ENCODE measurements at regions not wholly inside any gene's neighbourhood (a gene's known extent, or its start where the extent isn't known, plus 50 kb on each side); places are given as distances from the start of the nearest gene placed in this dataset.

- Histone ChIP-seq H3K9me3 (ENCODE audit: low read depth, low read length) (no peaks in the 10 kb centered on the region), H3K9ac (ENCODE audit: insufficient read length) (peak overlapping the region; percentile 25), H3K27ac (no peak overlapping the region; the same call in 1 of the 2 replicates), H3K36me3 (ENCODE audit: insufficient read depth, low read length) (no peaks in the 10 kb centered on the region), H3K4me3 (peak overlapping the region; percentile 50; the same call in 1 of the 2 replicates)
- peak; percentile 73 for DNase-seq (ENCODE audit: low read depth, low spot score)
- no peak for TF ChIP-seq POLR2AphosphoS5 (IDR thresholded peaks at IDR 0.05; ENCODE audit: borderline replicate concordance, low read depth, low read length)
- TF ChIP-seq EZH2 (IDR thresholded peaks at IDR 0.05), result no peak
- TF ChIP-seq FOXP2 (optimal IDR thresholded peaks at IDR 0.05; ENCODE audit: control extremely low read depth, extremely low read length, insufficient read depth), result peak; percentile 77
These were observed 77.0 kb upstream of the PLSCR5 start for GRCh38 chr3:146682171-146682570.

- TF ChIP-seq FOXP2 (optimal IDR thresholded peaks at IDR 0.05; ENCODE audit: control extremely low read depth, extremely low read length, insufficient read depth) (no peak), EZH2 (IDR thresholded peaks at IDR 0.05) (no peak), POLR2AphosphoS5 (IDR thresholded peaks at IDR 0.05; ENCODE audit: borderline replicate concordance, low read depth, low read length) (no peak)
- no peaks in the 10 kb centered on the region for H3K36me3 ChIP-seq (ENCODE audit: insufficient read depth, low read length)
- H3K4me3 ChIP-seq, result no peak overlapping the region
- DNase-seq (ENCODE audit: low read depth, low spot score), result no peak
- H3K9ac ChIP-seq (ENCODE audit: insufficient read length), result no peak overlapping the region
- H3K27ac ChIP-seq, result no peak overlapping the region
- no peaks in the 10 kb centered on the region for H3K9me3 ChIP-seq (ENCODE audit: low read depth, low read length)
These were observed 75.5 kb upstream of the PLSCR5 start for GRCh38 chr3:146680617-146681016.

GRCh38 chr3:146679995-146680394, 74.8 kb upstream of the PLSCR5 start:
- Histone ChIP-seq H3K9me3 (ENCODE audit: low read depth, low read length) (no peaks in the 10 kb centered on the region), H3K9ac (ENCODE audit: insufficient read length) (no peak overlapping the region), H3K27ac (no peak overlapping the region), H3K36me3 (ENCODE audit: insufficient read depth, low read length) (no peaks in the 10 kb centered on the region), H3K4me3 (no peak overlapping the region)
- TF ChIP-seq FOXP2 (optimal IDR thresholded peaks at IDR 0.05; ENCODE audit: control extremely low read depth, extremely low read length, insufficient read depth), result no peak
- TF ChIP-seq EZH2 (IDR thresholded peaks at IDR 0.05), result no peak
- TF ChIP-seq POLR2AphosphoS5 (IDR thresholded peaks at IDR 0.05; ENCODE audit: borderline replicate concordance, low read depth, low read length), result no peak
- DNase-seq (ENCODE audit: low read depth, low spot score), result no peak

GRCh38 chr3:146679191-146679590, 74.0 kb upstream of the PLSCR5 start:
- no peaks in the 10 kb centered on the region for H3K9me3 ChIP-seq (ENCODE audit: low read depth, low read length)
- H3K27ac ChIP-seq, result no peak overlapping the region
- no peak for DNase-seq (ENCODE audit: low read depth, low spot score)
- no peak for TF ChIP-seq EZH2 (IDR thresholded peaks at IDR 0.05)
- TF ChIP-seq FOXP2 (optimal IDR thresholded peaks at IDR 0.05; ENCODE audit: control extremely low read depth, extremely low read length, insufficient read depth), result no peak
- TF ChIP-seq POLR2AphosphoS5 (IDR thresholded peaks at IDR 0.05; ENCODE audit: borderline replicate concordance, low read depth, low read length), result no peak
- no peak overlapping the region for H3K4me3 ChIP-seq
- H3K9ac ChIP-seq (ENCODE audit: insufficient read length), result no peak overlapping the region
- H3K36me3 ChIP-seq (ENCODE audit: insufficient read depth, low read length), result no peaks in the 10 kb centered on the region

- H3K36me3 ChIP-seq (ENCODE audit: insufficient read depth, low read length), result no peaks in the 10 kb centered on the region
- DNase-seq (ENCODE audit: low read depth, low spot score), result no peak
- H3K4me3 ChIP-seq, result no peak overlapping the region
- H3K27ac ChIP-seq, result no peak overlapping the region
- TF ChIP-seq EZH2 (IDR thresholded peaks at IDR 0.05) (no peak), FOXP2 (optimal IDR thresholded peaks at IDR 0.05; ENCODE audit: control extremely low read depth, extremely low read length, insufficient read depth) (no peak), POLR2AphosphoS5 (IDR thresholded peaks at IDR 0.05; ENCODE audit: borderline replicate concordance, low read depth, low read length) (no peak)
- no peaks in the 10 kb centered on the region for H3K9me3 ChIP-seq (ENCODE audit: low read depth, low read length)
- no peak overlapping the region for H3K9ac ChIP-seq (ENCODE audit: insufficient read length)
These were observed 67.8 kb upstream of the PLSCR5 start for GRCh38 chr3:146672941-146673340.

GRCh38 chr3:146664403-146664802, 59.3 kb upstream of the PLSCR5 start:
- no peak for DNase-seq (ENCODE audit: low read depth, low spot score)
- TF ChIP-seq EZH2 (IDR thresholded peaks at IDR 0.05) (no peak), FOXP2 (optimal IDR thresholded peaks at IDR 0.05; ENCODE audit: control extremely low read depth, extremely low read length, insufficient read depth) (no peak), POLR2AphosphoS5 (IDR thresholded peaks at IDR 0.05; ENCODE audit: borderline replicate concordance, low read depth, low read length) (no peak)
- no peak overlapping the region for H3K9ac ChIP-seq (ENCODE audit: insufficient read length)

GRCh38 chr3:146658841-146659240, 53.7 kb upstream of the PLSCR5 start:
- Histone ChIP-seq H3K9ac (ENCODE audit: insufficient read length) (no peak overlapping the region), H3K9me3 (ENCODE audit: low read depth, low read length) (no peaks in the 10 kb centered on the region), H3K27ac (no peak overlapping the region), H3K4me3 (no peak overlapping the region), H3K36me3 (ENCODE audit: insufficient read depth, low read length) (no peaks in the 10 kb centered on the region)
- TF ChIP-seq POLR2AphosphoS5 (IDR thresholded peaks at IDR 0.05; ENCODE audit: borderline replicate concordance, low read depth, low read length) (no peak), FOXP2 (optimal IDR thresholded peaks at IDR 0.05; ENCODE audit: control extremely low read depth, extremely low read length, insufficient read depth) (no peak), EZH2 (IDR thresholded peaks at IDR 0.05) (no peak)
- no peak for DNase-seq (ENCODE audit: low read depth, low spot score)

More at GRCh38 chr3:146664403-146664802, 59.3 kb upstream of the PLSCR5 start:
- Histone ChIP-seq H3K36me3 (ENCODE audit: insufficient read depth, low read length) (no peaks in the 10 kb centered on the region), H3K4me3 (no peak overlapping the region), H3K27ac (no peak overlapping the region), H3K9me3 (ENCODE audit: low read depth, low read length) (no peaks in the 10 kb centered on the region)

- H3K4me3 ChIP-seq, result no peak overlapping the region
- no peak overlapping the region for H3K9ac ChIP-seq (ENCODE audit: insufficient read length)
- H3K36me3 ChIP-seq (ENCODE audit: insufficient read depth, low read length), result no peaks in the 10 kb centered on the region
- TF ChIP-seq FOXP2 (optimal IDR thresholded peaks at IDR 0.05; ENCODE audit: control extremely low read depth, extremely low read length, insufficient read depth), result no peak
- no peak for TF ChIP-seq POLR2AphosphoS5 (IDR thresholded peaks at IDR 0.05; ENCODE audit: borderline replicate concordance, low read depth, low read length)
- no peaks in the 10 kb centered on the region for H3K9me3 ChIP-seq (ENCODE audit: low read depth, low read length)
- no peak for DNase-seq (ENCODE audit: low read depth, low spot score)
- H3K27ac ChIP-seq, result no peak overlapping the region
These were observed 50.3 kb upstream of the PLSCR5 start for GRCh38 chr3:146655333-146655996.
